OCI-LY1 (cell line): ENCODE measurements at regions not wholly inside any gene's neighbourhood (a gene's known extent, or its start where the extent isn't known, plus 50 kb on each side); places are given as distances from the start of the nearest gene placed in this dataset.

Experiments used
- EZH2 ChIP-seq: fragments of 200-600 bp; sonication (generic), shearing (Covaris generic); IDR thresholded peaks from 2 replicates; pipeline ENCODE4 v1.8.0; 2017; ENCODE audit warnings: borderline replicate concordance, mixed run types, mild to moderate bottlenecking, antibody characterized with exemption, low read length, moderate library complexity, mixed read lengths
- TF ChIP-seq, protein P1 (sequence below): fragments of 200-600 bp; sonication (generic), shearing (Covaris generic); IDR thresholded peaks from 2 replicates; pipeline ENCODE4 v1.5.1; 2017; ENCODE audit warnings: mild to moderate bottlenecking, antibody characterized with exemption, low read length, moderate library complexity, mixed read lengths

DNA sequence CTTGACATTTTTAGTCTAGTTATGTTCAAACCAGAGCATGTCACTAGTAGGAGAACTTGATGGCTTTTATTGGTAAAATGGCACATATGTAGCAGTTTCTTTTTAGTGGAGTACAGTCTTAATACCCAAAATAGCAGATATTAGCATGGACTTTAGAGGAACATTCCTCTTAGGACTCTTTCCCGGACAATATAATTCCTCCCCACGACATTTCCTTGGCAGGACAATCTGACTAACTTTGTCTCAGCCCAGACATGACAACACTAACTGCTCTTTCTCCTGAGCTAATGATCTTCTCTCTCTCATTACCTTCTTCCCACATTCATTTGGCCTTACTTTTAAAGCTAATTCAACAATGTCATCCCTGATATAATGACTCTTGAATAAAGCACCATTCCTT lies 62.5 kb downstream of the ADAMTS1 start:
- TF ChIP-seq, protein P1, sequence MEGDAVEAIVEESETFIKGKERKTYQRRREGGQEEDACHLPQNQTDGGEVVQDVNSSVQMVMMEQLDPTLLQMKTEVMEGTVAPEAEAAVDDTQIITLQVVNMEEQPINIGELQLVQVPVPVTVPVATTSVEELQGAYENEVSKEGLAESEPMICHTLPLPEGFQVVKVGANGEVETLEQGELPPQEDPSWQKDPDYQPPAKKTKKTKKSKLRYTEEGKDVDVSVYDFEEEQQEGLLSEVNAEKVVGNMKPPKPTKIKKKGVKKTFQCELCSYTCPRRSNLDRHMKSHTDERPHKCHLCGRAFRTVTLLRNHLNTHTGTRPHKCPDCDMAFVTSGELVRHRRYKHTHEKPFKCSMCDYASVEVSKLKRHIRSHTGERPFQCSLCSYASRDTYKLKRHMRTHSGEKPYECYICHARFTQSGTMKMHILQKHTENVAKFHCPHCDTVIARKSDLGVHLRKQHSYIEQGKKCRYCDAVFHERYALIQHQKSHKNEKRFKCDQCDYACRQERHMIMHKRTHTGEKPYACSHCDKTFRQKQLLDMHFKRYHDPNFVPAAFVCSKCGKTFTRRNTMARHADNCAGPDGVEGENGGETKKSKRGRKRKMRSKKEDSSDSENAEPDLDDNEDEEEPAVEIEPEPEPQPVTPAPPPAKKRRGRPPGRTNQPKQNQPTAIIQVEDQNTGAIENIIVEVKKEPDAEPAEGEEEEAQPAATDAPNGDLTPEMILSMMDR, result no peak
- TF ChIP-seq EZH2, result no peak
